ENCODE measurements at regions not wholly inside any gene's neighbourhood (a gene's known extent, or its start where the extent isn't known, plus 50 kb on each side); places are given as distances from the start of the nearest gene placed in this dataset.

DNA sequence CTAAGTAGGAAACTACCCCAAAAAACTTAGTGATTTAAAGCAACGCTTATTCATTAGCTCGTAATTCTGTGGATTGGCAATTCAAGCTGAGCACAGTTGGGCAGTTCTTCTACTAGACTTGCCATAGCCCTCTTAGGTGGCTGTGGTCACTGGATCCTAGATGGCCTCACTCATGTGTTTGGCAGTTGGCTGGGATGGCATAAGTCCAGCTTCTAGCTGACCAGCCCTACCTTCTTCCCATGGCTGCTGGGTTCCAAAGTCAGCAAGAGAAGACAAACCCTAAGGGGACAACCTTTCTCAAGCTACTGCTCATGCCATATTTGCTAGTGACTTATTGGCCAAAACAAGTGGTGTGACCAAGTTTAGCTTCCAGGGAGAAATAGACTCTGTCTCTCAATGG, 95.3 kb downstream of the COPS8 start:
- FAIRE-seq, result no peak
- Histone ChIP-seq H3K27me3 (ENCODE audit: control insufficient read depth, insufficient read depth, low read length) (no peaks in the 10 kb centered on the region), H3K4me3 (ENCODE audit: low read depth, low read length) (no peak overlapping the region), H3K36me3 (ENCODE audit: control insufficient read depth, insufficient read depth, low read length) (no peaks in the 10 kb centered on the region)
- DNase-seq (ENCODE audit: low read depth), result no peak
- no peak for TF ChIP-seq CTCF (IDR thresholded peaks at IDR 0.05; ENCODE audit: insufficient read depth, low read length, severe bottlenecking)

DNA sequence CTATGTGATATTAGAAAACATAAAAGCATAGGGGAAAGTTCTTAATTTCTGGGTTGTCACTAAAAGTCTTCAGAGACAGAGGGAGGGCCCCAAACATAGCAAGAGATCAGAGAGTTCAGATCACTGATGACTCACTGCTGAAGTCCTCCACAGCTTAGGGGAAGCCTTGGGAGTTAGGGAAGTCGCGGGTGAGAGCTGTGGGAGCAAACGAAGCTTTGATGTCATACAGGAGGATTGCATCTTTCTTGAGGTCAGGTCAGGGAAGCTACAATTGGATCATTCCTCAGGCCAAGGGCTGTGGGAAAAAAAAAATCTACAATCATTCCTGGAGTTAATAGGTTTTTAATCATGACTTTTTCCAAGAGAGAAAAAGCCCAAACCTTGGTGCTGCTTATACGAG, 96.2 kb downstream of the COPS8 start:
- Histone ChIP-seq H3K36me3 (ENCODE audit: control insufficient read depth, insufficient read depth, low read length) (no peaks in the 10 kb centered on the region), H3K27me3 (ENCODE audit: control insufficient read depth, insufficient read depth, low read length) (no peaks in the 10 kb centered on the region), H3K4me3 (ENCODE audit: low read depth, low read length) (no peak overlapping the region)
- no peak for TF ChIP-seq CTCF (IDR thresholded peaks at IDR 0.05; ENCODE audit: insufficient read depth, low read length, severe bottlenecking)
- FAIRE-seq, result no peak
- DNase-seq (ENCODE audit: low read depth), result peak; percentile 37

DNA sequence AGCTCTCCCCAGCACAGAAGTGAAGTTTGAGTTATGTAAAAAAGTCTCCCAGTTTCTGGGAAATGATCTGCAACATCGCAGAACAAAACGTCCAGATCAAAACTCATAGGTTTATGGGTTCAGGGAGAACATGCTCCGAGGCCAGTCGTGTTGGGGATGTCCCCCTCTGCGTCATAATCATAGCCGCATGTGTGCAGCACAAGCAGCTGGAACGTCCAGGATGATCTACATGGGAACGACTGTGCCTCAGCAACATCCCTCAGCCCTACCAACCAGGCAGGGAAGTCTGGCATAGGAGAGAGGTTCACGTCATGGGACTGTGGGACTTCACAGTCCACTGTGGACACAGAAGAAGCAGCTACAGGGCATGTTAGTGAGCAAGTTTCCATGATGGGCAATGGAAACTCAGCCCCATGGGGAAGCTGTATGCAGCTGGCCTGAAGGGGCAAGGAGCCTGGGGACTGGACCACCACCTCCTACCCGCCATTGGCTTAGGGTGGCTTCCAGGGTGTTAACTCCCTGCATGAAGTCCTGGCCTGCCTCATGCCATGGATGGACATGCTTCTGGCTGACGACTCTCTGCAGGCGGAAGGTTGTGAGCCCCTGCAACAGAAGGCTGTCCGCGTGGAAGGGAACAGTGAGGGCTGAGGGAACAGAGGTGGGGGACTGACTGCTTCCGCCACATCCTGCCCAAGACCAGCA, 96.9 kb downstream of the COPS8 start:
- DNase-seq (ENCODE audit: low read depth), result no peak
- Histone ChIP-seq H3K36me3 (ENCODE audit: control insufficient read depth, insufficient read depth, low read length) (no peaks in the 10 kb centered on the region), H3K27me3 (ENCODE audit: control insufficient read depth, insufficient read depth, low read length) (no peaks in the 10 kb centered on the region), H3K4me3 (ENCODE audit: low read depth, low read length) (no peak overlapping the region)
- peak; percentile 77 for FAIRE-seq
- no peak for TF ChIP-seq CTCF (IDR thresholded peaks at IDR 0.05; ENCODE audit: insufficient read depth, low read length, severe bottlenecking)

DNA sequence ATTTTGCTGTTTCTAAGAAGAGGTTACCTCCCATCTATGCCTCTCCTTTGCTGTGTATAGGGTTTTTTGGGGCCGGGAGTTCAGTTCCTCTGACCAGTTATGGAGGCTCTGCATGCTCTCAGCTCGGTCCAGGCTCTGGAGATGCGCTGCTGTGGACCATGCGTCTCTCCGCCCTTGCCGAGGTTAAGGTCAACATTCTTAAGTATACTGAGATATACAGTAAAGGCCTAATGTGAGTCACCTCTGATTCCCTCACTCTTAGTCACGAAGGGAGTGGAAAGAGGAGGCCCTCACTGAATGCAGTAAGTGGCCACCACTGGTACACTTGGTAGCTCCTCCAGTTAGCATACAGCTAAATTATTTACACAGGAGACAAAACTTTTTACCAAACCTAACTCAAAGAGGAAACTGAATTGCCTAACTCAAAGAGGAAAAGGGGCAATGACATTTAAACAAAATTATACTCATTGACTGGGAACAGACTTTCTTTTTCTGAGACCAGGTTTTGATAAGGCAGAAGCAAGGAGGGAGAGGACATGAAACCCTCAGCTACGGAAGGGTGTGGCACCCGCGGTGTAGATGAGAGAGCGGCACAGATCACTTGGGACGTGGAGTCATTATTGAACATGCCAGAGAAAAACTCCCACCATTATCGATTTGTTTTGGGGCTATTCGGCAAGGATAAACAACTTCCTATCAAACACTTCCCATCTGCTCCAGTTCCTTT, 98.7 kb downstream of the COPS8 start:
- FAIRE-seq, result no peak
- Histone ChIP-seq H3K27me3 (ENCODE audit: control insufficient read depth, insufficient read depth, low read length) (no peaks in the 10 kb centered on the region), H3K36me3 (ENCODE audit: control insufficient read depth, insufficient read depth, low read length) (no peaks in the 10 kb centered on the region), H3K4me3 (ENCODE audit: low read depth, low read length) (no peak overlapping the region)
- DNase-seq (ENCODE audit: low read depth), result peak; percentile 75
- no peak for TF ChIP-seq CTCF (IDR thresholded peaks at IDR 0.05; ENCODE audit: insufficient read depth, low read length, severe bottlenecking)

GRCh38 chr2:237184919-237185552, 99.3 kb downstream of the COPS8 start:
- H3K36me3 ChIP-seq (ENCODE audit: control insufficient read depth, insufficient read depth, low read length), result no peaks in the 10 kb centered on the region
- H3K4me3 ChIP-seq (ENCODE audit: low read depth, low read length), result no peak overlapping the region
- DNase-seq (ENCODE audit: low read depth), result no peak
- no peaks in the 10 kb centered on the region for H3K27me3 ChIP-seq (ENCODE audit: control insufficient read depth, insufficient read depth, low read length)
- no peak for TF ChIP-seq CTCF (IDR thresholded peaks at IDR 0.05; ENCODE audit: insufficient read depth, low read length, severe bottlenecking)
- no peak for FAIRE-seq
